ENCODE measurements at regions not wholly inside any gene's neighbourhood (a gene's known extent, or its start where the extent isn't known, plus 50 kb on each side); places are given as distances from the start of the nearest gene placed in this dataset.
A peak's percentile ranks its signal among the peaks of the same experiment; 100 is the strongest.

- Histone ChIP-seq H3K9ac (ENCODE audit: insufficient read depth, low read length) (no peak overlapping the region), H3K4me2 (ENCODE audit: extremely low read depth, insufficient read depth, low read length) (no peak overlapping the region)
- no peak for DNase-seq (ENCODE audit: low read depth in 2 of 2)
These were observed 201.3 kb upstream of the CLINT1 start for GRCh38 chr5:158060212-158060611.

GRCh38 chr5:158058208-158059120, 199.5 kb upstream of the CLINT1 start:
- no peaks in the 10 kb centered on the region for H3K27me3 ChIP-seq (ENCODE audit: control insufficient read depth, insufficient read depth, low read length)
- H3K27ac ChIP-seq (ENCODE audit: insufficient read depth, low read length) = no peak overlapping the region
- H2AFZ ChIP-seq (ENCODE audit: low read length) = no peak overlapping the region
- no peak for DNase-seq (ENCODE audit: low read depth in 2 of 2)
- no peaks in the 10 kb centered on the region for H4K20me1 ChIP-seq (ENCODE audit: control insufficient read depth, extremely low read depth, insufficient read depth, low read length)
- no peaks in the 10 kb centered on the region for H3K4me1 ChIP-seq (ENCODE audit: control insufficient read depth, extremely low read depth, insufficient read depth, low read length)
- H3K79me2 ChIP-seq (ENCODE audit: control insufficient read depth, insufficient read depth, low read length) = no peaks in the 10 kb centered on the region
- H3K9ac ChIP-seq (ENCODE audit: insufficient read depth, low read length) = no peak overlapping the region
- H3K4me3 ChIP-seq (replicated peaks in 1 of 4; ENCODE audit: control extremely low read depth in 1 of 4, insufficient read depth in 1 of 4, low read depth in 3 of 4, low read length in 4 of 4) = no peak overlapping the region
- H3K4me2 ChIP-seq (ENCODE audit: extremely low read depth, insufficient read depth, low read length) = no peak overlapping the region
- H3K9me3 ChIP-seq (ENCODE audit: control insufficient read depth, insufficient read depth, low read depth, low read length) = no peaks in the 10 kb centered on the region
- no peaks in the 10 kb centered on the region for H3K36me3 ChIP-seq (ENCODE audit: control insufficient read depth, insufficient read depth, low read length)
- TF ChIP-seq EZH2 (IDR thresholded peaks at IDR 0.05; ENCODE audit: low read length, missing control alignments) (no peak), CTCF (conservative IDR thresholded peaks at IDR 0.05 in 1 of 2, IDR thresholded peaks at IDR 0.05 in 1 of 2; ENCODE audit: low read depth in 1 of 2, low read length in 2 of 2) (no peak)

More at GRCh38 chr5:158060212-158060611, 201.3 kb upstream of the CLINT1 start:
- Histone ChIP-seq H4K20me1 (ENCODE audit: control insufficient read depth, extremely low read depth, insufficient read depth, low read length) (no peaks in the 10 kb centered on the region), H3K27ac (ENCODE audit: insufficient read depth, low read length) (no peak overlapping the region), H3K9me3 (ENCODE audit: control insufficient read depth, insufficient read depth, low read depth, low read length) (no peaks in the 10 kb centered on the region), H3K27me3 (ENCODE audit: control insufficient read depth, insufficient read depth, low read length) (no peaks in the 10 kb centered on the region), H3K79me2 (ENCODE audit: control insufficient read depth, insufficient read depth, low read length) (no peaks in the 10 kb centered on the region), H2AFZ (ENCODE audit: low read length) (no peak overlapping the region), H3K4me3 (replicated peaks in 1 of 4; ENCODE audit: control extremely low read depth in 1 of 4, insufficient read depth in 1 of 4, low read depth in 3 of 4, low read length in 4 of 4) (no peak overlapping the region), H3K36me3 (ENCODE audit: control insufficient read depth, insufficient read depth, low read length) (no peaks in the 10 kb centered on the region), H3K4me1 (ENCODE audit: control insufficient read depth, extremely low read depth, insufficient read depth, low read length) (no peaks in the 10 kb centered on the region)
- TF ChIP-seq EZH2 (IDR thresholded peaks at IDR 0.05; ENCODE audit: low read length, missing control alignments) (no peak), CTCF (conservative IDR thresholded peaks at IDR 0.05 in 1 of 2, IDR thresholded peaks at IDR 0.05 in 1 of 2; ENCODE audit: low read depth in 1 of 2, low read length in 2 of 2) (no peak)

- H3K9ac ChIP-seq (ENCODE audit: insufficient read depth, low read length) = no peak overlapping the region
- no peak overlapping the region for H3K4me3 ChIP-seq (replicated peaks in 1 of 4; ENCODE audit: control extremely low read depth in 1 of 4, insufficient read depth in 1 of 4, low read depth in 3 of 4, low read length in 4 of 4)
- H4K20me1 ChIP-seq (ENCODE audit: control insufficient read depth, extremely low read depth, insufficient read depth, low read length) = no peaks in the 10 kb centered on the region
- peak; percentile 47 to 59 for DNase-seq (ENCODE audit: low read depth in 2 of 2)
- no peaks in the 10 kb centered on the region for H3K4me1 ChIP-seq (ENCODE audit: control insufficient read depth, extremely low read depth, insufficient read depth, low read length)
- no peak overlapping the region for H3K27ac ChIP-seq (ENCODE audit: insufficient read depth, low read length)
- no peak for TF ChIP-seq CTCF (conservative IDR thresholded peaks at IDR 0.05 in 1 of 2, IDR thresholded peaks at IDR 0.05 in 1 of 2; ENCODE audit: low read depth in 1 of 2, low read length in 2 of 2)
- no peak for TF ChIP-seq EZH2 (IDR thresholded peaks at IDR 0.05; ENCODE audit: low read length, missing control alignments)
- H3K36me3 ChIP-seq (ENCODE audit: control insufficient read depth, insufficient read depth, low read length) = no peaks in the 10 kb centered on the region
- no peak overlapping the region for H2AFZ ChIP-seq (ENCODE audit: low read length)
- no peaks in the 10 kb centered on the region for H3K79me2 ChIP-seq (ENCODE audit: control insufficient read depth, insufficient read depth, low read length)
- no peak overlapping the region for H3K4me2 ChIP-seq (ENCODE audit: extremely low read depth, insufficient read depth, low read length)
- H3K27me3 ChIP-seq (ENCODE audit: control insufficient read depth, insufficient read depth, low read length) = no peaks in the 10 kb centered on the region
- H3K9me3 ChIP-seq (ENCODE audit: control insufficient read depth, insufficient read depth, low read depth, low read length) = no peaks in the 10 kb centered on the region
These were observed 197.3 kb upstream of the CLINT1 start for GRCh38 chr5:158056130-158056825.
